Skeletal muscle tissue (tissue), 3 donors: ENCODE measurements at regions not wholly inside any gene's neighbourhood (a gene's known extent, or its start where the extent isn't known, plus 50 kb on each side); places are given as distances from the start of the nearest gene placed in this dataset.

Experiments
- H3K27ac ChIP-seq: one replicate; pipeline ENCODE4 v1.7.0; 2013; ENCODE audit warnings: mild to moderate bottlenecking, low read depth, low read length, inconsistent platforms
- H3K27me3 ChIP-seq, 3 donors: one replicate each; pipeline ENCODE4 v1.7.0; 2013; ENCODE audit warnings: low read length in 3 of 3; ENCODE audit not compliant: control insufficient read depth in 3 of 3, insufficient read depth in 3 of 3
- H3K36me3 ChIP-seq, 3 donors: one replicate each; pipeline ENCODE4 v1.7.0; 2013; ENCODE audit warnings: low read length in 3 of 3; ENCODE audit not compliant: control insufficient read depth in 3 of 3, insufficient read depth in 3 of 3
- H3K4me1 ChIP-seq, 3 donors: one replicate each; pipeline ENCODE4 v1.7.0; 2013; ENCODE audit warnings: low read length in 3 of 3, mild to moderate bottlenecking in 3 of 3; ENCODE audit not compliant: control insufficient read depth in 3 of 3, insufficient read depth in 3 of 3
- H3K4me3 ChIP-seq, 3 donors: one replicate each; pipeline ENCODE4 v1.7.0; 2013; ENCODE audit warnings: low read length in 3 of 3
- H3K9ac ChIP-seq, 3 donors: one replicate each; pipeline ENCODE4 v1.7.0; 2013; ENCODE audit warnings: low read length in 3 of 3, mild to moderate bottlenecking in 3 of 3, moderate library complexity in 2 of 3, low read depth in 1 of 3
- H3K9me3 ChIP-seq, 3 donors: one replicate each; pipeline ENCODE4 v1.7.0; 2013; ENCODE audit warnings: low read length in 3 of 3; ENCODE audit not compliant: control insufficient read depth in 3 of 3
- donor health status: Osteomylitis.

GRCh38 chr3:76687019-76687418 is 352.9 kb upstream of the ROBO2 start:
- Histone ChIP-seq H3K27me3 (no peaks in the 10 kb centered on the region), H3K27ac (no peak overlapping the region), H3K4me3 (no peak overlapping the region), H3K36me3 (no peaks in the 10 kb centered on the region), H3K9me3 (no peaks in the 10 kb centered on the region), H3K4me1 (no peaks in the 10 kb centered on the region), H3K9ac (no peak overlapping the region)

- H3K4me3 ChIP-seq = no peak overlapping the region
- no peaks in the 10 kb centered on the region for H3K36me3 ChIP-seq
- H3K9me3 ChIP-seq = no peaks in the 10 kb centered on the region
- H3K9ac ChIP-seq = no peak overlapping the region
- H3K27me3 ChIP-seq = no peaks in the 10 kb centered on the region
- H3K27ac ChIP-seq = no peak overlapping the region
- H3K4me1 ChIP-seq = no peaks in the 10 kb centered on the region
These were observed 345.8 kb upstream of the ROBO2 start for GRCh38 chr3:76694063-76694462.

- Histone ChIP-seq H3K36me3 (no peaks in the 10 kb centered on the region), H3K4me1 (no peaks in the 10 kb centered on the region), H3K27me3 (no peaks in the 10 kb centered on the region), H3K4me3 (no peak overlapping the region), H3K27ac (no peak overlapping the region), H3K9me3 (no peaks in the 10 kb centered on the region), H3K9ac (no peak overlapping the region)
These were observed 341.7 kb upstream of the ROBO2 start for GRCh38 chr3:76698136-76698706.

GRCh38 chr3:76699846-76700245 is 340.1 kb upstream of the ROBO2 start:
- Histone ChIP-seq H3K9ac (no peak overlapping the region), H3K27ac (no peak overlapping the region), H3K4me3 (no peak overlapping the region), H3K27me3 (no peaks in the 10 kb centered on the region), H3K36me3 (no peaks in the 10 kb centered on the region), H3K4me1 (no peaks in the 10 kb centered on the region), H3K9me3 (no peaks in the 10 kb centered on the region)

- Histone ChIP-seq H3K9ac (no peak overlapping the region), H3K4me3 (no peak overlapping the region), H3K36me3 (no peaks in the 10 kb centered on the region), H3K9me3 (no peaks in the 10 kb centered on the region), H3K4me1 (no peaks in the 10 kb centered on the region), H3K27ac (no peak overlapping the region), H3K27me3 (no peaks in the 10 kb centered on the region)
These were observed 339.6 kb upstream of the ROBO2 start for GRCh38 chr3:76700323-76700722.

GRCh38 chr3:76702676-76703075 is 337.2 kb upstream of the ROBO2 start:
- H3K9me3 ChIP-seq = no peaks in the 10 kb centered on the region
- no peaks in the 10 kb centered on the region for H3K4me1 ChIP-seq
- no peaks in the 10 kb centered on the region for H3K36me3 ChIP-seq
- H3K27me3 ChIP-seq = no peaks in the 10 kb centered on the region
- H3K4me3 ChIP-seq = no peak overlapping the region
- H3K9ac ChIP-seq = no peak overlapping the region
- no peak overlapping the region for H3K27ac ChIP-seq

GRCh38 chr3:76715426-76715825 is 324.5 kb upstream of the ROBO2 start:
- no peaks in the 10 kb centered on the region for H3K27me3 ChIP-seq
- no peaks in the 10 kb centered on the region for H3K4me1 ChIP-seq
- H3K4me3 ChIP-seq = no peak overlapping the region
- H3K9ac ChIP-seq = no peak overlapping the region
- H3K9me3 ChIP-seq = no peaks in the 10 kb centered on the region
- H3K36me3 ChIP-seq = no peaks in the 10 kb centered on the region
- no peak overlapping the region for H3K27ac ChIP-seq

GRCh38 chr3:76723366-76723765 is 316.5 kb upstream of the ROBO2 start:
- Histone ChIP-seq H3K9me3 (no peaks in the 10 kb centered on the region), H3K9ac (no peak overlapping the region), H3K4me3 (no peak overlapping the region), H3K4me1 (no peaks in the 10 kb centered on the region), H3K27me3 (no peaks in the 10 kb centered on the region), H3K27ac (no peak overlapping the region), H3K36me3 (no peaks in the 10 kb centered on the region)

GRCh38 chr3:76724075-76724474 is 315.8 kb upstream of the ROBO2 start:
- Histone ChIP-seq H3K9me3 (no peaks in the 10 kb centered on the region), H3K4me1 (no peaks in the 10 kb centered on the region), H3K27me3 (no peaks in the 10 kb centered on the region), H3K4me3 (no peak overlapping the region), H3K9ac (no peak overlapping the region), H3K27ac (no peak overlapping the region), H3K36me3 (no peaks in the 10 kb centered on the region)

- H3K27me3 ChIP-seq = no peaks in the 10 kb centered on the region
- H3K9ac ChIP-seq = no peak overlapping the region
- H3K4me3 ChIP-seq = no peak overlapping the region
- H3K36me3 ChIP-seq = no peaks in the 10 kb centered on the region
- no peaks in the 10 kb centered on the region for H3K9me3 ChIP-seq
- H3K27ac ChIP-seq = no peak overlapping the region
- no peaks in the 10 kb centered on the region for H3K4me1 ChIP-seq
These were observed 315.2 kb upstream of the ROBO2 start for GRCh38 chr3:76724706-76725105.

GRCh38 chr3:76726034-76726433 is 313.9 kb upstream of the ROBO2 start:
- Histone ChIP-seq H3K36me3 (no peaks in the 10 kb centered on the region), H3K4me1 (no peaks in the 10 kb centered on the region), H3K27me3 (no peaks in the 10 kb centered on the region), H3K27ac (no peak overlapping the region), H3K9me3 (no peaks in the 10 kb centered on the region), H3K9ac (no peak overlapping the region), H3K4me3 (no peak overlapping the region)
